ENCODE measurements at regions not wholly inside any gene's neighbourhood (a gene's known extent, or its start where the extent isn't known, plus 50 kb on each side); places are given as distances from the start of the nearest gene placed in this dataset.
"Not testable (repeated sequence)": the region's sequence is repeated elsewhere in the genome, so short reads cannot be mapped to it uniquely, and the experiment has no call there.

- DNase-seq (ENCODE audit: low read depth in 2 of 2) = no peak
Measured at GRCh38 chr19:20294181-20294580, 127.2 kb downstream of the ZNF486 start.

DNA sequence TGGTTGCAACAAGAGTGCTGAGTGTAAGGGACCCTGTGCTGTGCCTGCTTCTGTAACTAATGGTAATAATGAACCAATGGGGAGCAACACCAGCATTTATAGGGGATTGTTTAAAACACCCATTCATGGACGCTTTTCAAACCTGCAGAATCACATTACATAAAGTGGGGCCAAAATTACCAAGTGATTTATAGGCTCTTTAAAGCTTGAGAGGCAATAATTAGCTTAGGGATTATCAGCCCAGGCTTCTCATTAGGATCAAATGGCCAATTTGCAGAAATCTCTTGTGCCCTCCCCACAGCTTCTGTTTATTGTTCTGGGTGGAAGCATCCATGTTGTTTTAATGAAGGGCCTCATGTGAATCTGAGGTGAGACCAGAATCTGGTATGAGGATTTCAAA lies 125.5 kb downstream of the ZNF486 start:
- DNase-seq (ENCODE audit: low read depth in 2 of 2) = not testable (repeated sequence)

- no peak for DNase-seq (ENCODE audit: low read depth in 2 of 2)
Measured at GRCh38 chr19:20289186-20289585, 122.2 kb downstream of the ZNF486 start.

DNA sequence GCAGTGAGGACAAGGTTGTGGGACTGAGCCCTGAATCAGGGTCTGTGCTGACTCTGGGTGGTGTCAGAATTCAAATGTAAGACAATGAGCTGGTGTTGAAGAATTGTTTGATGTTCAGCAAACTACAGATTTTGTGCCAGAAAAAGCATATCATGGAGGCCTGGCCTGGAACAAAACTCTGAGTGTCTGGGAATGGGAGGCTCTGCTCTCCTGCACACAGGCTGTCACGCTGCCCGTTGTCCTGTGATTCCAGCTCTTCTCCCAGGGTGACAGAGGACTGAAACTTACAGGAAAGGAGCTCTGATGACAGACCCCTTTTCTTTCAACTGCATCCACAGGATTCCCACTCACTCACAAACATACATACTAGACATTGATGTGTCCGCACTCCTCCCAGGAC lies 120.1 kb downstream of the ZNF486 start:
- no peak for DNase-seq (ENCODE audit: low read depth in 2 of 2)

DNA sequence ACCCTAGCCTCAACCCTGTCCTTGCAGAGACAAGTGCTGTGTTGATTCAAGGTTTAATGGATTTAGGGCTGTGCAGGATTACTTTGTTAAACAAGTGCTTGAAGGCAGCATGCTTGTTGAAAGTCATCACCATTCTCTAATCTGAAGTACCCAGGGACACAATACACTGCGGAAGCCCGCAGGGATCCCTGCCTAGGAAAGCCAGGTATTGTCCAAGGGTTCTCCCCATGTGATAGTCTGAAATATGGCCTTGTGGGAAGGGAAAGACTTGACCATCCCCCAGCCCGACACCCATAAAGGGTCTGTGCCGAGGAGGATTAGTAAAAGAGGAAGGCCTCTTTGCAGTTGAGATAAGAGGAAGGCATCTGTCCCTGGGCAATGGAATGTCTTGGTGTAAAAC lies 118.9 kb downstream of the ZNF486 start:
- DNase-seq (ENCODE audit: low read depth in 2 of 2) = not testable (repeated sequence)

- no peak for DNase-seq (ENCODE audit: low read depth in 2 of 2)
Measured at GRCh38 chr19:20279516-20279915, 112.5 kb downstream of the ZNF486 start.

- DNase-seq (ENCODE audit: low read depth in 2 of 2) = no peak
Measured at GRCh38 chr19:20278342-20278741, 111.3 kb downstream of the ZNF486 start.

GRCh38 chr19:20276732-20277082 lies 109.7 kb downstream of the ZNF486 start:
- not testable (repeated sequence) for DNase-seq (ENCODE audit: low read depth in 2 of 2)

GRCh38 chr19:20276011-20276731 lies 109.2 kb downstream of the ZNF486 start:
- no peak for DNase-seq (ENCODE audit: low read depth in 2 of 2)

DNA sequence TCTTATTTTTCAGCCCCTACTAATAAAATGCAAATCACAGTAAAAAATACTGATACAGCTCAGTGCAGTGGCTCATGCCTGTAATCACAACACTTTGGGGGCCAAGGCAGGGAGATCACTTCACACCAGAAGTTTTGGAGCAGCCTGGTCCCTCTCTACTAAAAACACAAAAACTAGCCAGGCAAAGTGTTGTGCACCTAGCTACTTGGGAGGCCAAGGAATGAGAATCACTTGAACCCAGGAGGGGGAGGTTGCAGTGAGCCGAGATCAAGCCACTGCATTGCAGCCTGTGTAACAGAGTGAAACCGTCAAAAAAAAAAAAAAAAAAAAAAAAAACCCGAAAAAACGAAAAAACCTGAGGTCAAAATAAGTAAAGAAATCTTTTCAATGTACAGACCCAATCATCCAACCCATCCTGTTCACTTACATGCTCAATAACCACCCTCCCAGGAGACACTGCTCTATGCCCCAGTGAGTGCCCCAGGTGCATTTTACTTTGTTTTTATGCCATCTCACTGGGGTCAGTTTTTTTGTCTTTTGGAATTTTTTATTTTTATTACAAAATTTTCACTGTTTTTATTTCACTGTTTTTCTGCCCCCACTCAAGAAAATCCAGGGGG lies 107.0 kb downstream of the ZNF486 start:
- DNase-seq (ENCODE audit: low read depth in 2 of 2) = no peak

- no peak for DNase-seq (ENCODE audit: low read depth in 2 of 2)
Measured at GRCh38 chr19:20273376-20273775, 106.4 kb downstream of the ZNF486 start.

DNA sequence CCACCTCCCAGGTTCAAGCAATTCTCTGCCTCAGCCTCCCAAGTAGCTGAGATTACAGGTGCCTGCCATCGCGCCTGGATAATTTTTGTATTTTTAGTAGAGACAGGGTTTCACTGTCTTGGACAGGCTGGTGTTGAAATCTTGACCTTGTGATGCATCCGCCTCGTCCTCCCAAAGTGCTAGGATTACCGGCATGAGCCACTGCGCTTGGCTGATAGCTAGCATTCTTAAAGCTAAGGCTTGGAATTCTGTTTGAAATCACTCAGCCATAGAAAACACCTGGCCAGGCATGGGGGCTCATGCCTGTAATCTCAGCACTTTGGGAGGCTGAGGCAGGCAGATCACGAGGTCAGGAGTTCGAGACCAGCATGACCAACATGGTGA lies 105.6 kb downstream of the ZNF486 start:
- DNase-seq (ENCODE audit: low read depth in 2 of 2) = not testable (repeated sequence)

DNA sequence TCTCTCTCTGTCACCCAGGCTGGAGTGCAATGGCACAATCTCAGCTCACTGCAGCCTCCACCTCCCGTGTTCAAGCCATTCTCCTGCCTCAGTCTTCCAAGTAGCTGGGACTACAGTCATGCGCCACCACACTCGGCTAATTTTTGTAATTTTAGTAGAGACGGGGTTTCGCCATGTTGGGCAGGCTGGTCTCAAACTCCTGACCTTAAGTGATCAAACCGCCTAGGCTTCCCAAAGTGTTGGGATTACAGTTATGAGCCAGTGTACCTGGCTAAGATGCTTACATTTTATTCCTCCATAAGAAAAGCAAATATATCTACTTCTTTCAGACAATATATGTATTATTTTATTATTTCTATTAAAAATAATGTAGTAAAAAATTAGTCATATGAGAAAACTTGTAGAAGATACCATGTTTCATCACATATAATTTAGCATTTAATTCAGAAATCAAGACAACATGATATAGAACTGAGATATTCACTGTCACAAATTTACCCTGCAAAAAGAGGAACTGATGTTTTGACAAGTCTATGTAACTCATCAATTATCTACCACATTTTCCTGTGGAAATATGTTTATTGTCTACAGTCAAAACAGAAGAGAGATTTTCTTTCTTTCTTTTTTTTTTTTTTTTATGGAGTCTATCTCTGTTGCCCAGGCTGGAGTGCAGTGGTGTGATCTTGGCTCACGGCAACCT lies 105.1 kb downstream of the ZNF486 start:
- DNase-seq (ENCODE audit: low read depth in 2 of 2) = not testable (repeated sequence)

DNA sequence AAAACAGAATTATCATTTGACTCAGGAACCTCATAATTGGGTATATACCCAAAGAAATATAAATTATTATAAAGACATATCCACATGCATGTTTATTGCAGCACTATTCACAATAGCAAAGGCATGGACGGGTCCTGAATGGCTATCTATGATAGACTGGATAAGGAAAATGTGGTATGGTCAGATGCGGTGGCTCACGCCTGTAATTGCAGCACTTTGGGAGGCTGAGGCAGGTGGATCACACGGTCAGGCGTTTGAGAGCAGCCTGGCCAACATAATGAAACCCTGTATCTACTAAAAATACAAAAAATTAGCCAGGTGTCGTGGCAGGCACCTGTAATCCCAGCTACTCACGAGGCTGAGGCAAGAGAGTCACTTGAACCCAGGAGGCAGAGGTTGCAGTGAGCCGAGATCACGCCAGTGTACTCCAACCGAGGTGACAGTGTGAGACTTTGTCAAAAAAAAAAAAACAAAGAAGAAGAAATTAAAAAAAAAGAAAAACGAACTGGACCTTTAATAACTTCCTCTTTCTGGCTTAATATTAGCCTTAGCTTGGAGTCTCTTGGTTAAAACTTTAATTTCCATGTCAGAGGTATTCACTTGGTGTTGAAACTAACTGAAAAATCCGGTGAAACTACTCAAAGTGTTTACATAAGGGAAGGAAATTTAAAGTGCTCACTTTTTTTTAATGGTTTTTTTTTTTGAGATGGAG lies 104.4 kb downstream of the ZNF486 start:
- no peak for DNase-seq (ENCODE audit: low read depth in 2 of 2)

- DNase-seq (ENCODE audit: low read depth in 2 of 2) = no peak
Measured at GRCh38 chr19:20269461-20269860, 102.4 kb downstream of the ZNF486 start.

- DNase-seq (ENCODE audit: low read depth in 2 of 2) = not testable (repeated sequence)
Measured at GRCh38 chr19:20261513-20261912, 94.5 kb downstream of the ZNF486 start.

DNA sequence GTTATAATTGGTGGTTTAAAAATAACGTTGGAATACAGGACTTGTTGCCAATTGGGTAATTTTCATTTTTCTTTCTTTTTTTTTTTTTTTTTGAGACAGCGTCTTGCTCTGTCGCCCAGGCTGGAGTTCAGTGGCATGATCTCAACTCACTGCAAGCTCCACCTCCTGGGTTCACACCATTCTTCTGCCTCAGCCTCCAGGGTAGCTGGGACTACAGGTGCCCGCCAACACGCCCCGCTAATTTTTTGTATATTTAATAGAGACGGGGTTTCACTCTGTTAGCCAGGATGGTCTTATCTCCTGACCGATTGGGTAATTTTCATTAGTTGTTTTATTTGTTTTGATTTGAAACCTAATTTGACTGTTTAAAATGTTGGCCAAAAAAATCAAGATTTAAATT lies 93.7 kb downstream of the ZNF486 start:
- DNase-seq (ENCODE audit: low read depth in 2 of 2) = not testable (repeated sequence)

GRCh38 chr19:20259615-20260014 lies 92.6 kb downstream of the ZNF486 start:
- DNase-seq (ENCODE audit: low read depth in 2 of 2) = no peak

- no peak for DNase-seq (ENCODE audit: low read depth in 2 of 2)
Measured at GRCh38 chr19:20256606-20257005, 89.6 kb downstream of the ZNF486 start.

- no peak for DNase-seq (ENCODE audit: low read depth in 2 of 2)
Measured at GRCh38 chr19:20254121-20254520, 87.1 kb downstream of the ZNF486 start.

DNA sequence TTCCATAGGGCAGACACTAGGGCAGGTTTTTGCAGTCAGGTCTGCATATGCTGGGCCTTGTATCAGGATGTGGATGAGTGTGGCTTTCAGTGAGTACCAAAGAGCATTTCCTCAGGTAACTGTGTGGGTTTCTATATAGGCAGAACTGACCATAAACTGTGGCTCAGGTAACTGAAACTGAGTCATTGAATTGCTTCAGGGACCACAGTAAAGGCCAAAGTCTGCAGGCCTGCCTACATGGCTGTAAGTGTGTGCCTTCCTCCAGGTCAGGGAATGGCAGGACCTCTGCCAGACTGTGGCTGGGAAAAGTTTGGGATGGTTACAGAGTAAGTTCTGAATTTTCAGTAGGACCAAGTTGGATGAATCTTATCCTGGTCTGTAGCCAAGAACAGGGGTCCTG lies 85.6 kb downstream of the ZNF486 start:
- no peak for DNase-seq (ENCODE audit: low read depth in 2 of 2)

DNA sequence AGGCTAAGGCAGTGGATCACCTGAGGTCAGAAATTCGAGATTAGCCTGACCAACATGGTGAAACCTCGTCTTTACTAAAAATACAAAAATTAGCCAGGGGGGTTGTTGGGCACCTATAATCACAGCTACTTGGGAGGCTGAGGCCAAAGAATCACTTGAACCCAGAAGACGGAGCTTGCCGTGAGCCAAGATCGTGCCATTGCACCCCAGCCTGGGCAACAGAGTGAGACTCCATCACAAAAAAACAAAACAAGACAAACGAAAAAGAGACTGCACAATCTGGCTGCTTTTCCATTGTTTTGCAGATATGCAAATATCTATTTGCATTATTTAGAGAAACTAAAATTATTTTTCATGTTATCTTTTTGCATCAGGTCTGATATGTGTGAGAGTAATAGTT lies 83.6 kb downstream of the ZNF486 start:
- DNase-seq (ENCODE audit: low read depth in 2 of 2) = no peak

Data from stimulated activated CD4-positive, alpha-beta T cell treated with anti-CD3 and anti-CD28 coated beads, Interleukin-4, amount 100 ng/mL, for 48 hours (primary cell).